ENCODE measurements at regions not wholly inside any gene's neighbourhood (a gene's known extent, or its start where the extent isn't known, plus 50 kb on each side); places are given as distances from the start of the nearest gene placed in this dataset.

DNA sequence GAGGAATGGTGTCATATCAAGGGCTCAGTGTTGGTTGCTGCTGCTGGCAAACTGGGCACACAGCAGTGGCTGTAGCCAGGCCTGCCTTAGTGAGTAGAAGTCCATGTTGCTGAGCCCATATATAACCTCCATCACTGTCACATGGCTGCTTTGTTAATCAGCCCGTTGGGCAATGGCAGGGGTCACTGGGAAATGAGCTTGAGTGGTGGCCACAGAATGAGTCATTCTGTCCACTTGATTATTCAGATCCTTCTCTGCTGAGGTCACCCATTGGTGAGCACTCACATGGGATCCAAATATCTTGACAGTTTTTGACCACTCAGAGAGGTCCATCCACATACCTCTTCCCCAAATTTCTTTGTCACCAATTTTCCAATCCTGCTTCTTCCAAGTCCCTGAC lies 898.9 kb upstream of the EYS start:
- ChIA-PET CTCF (no interaction called here), POLR2A (no interaction called here)
- TF ChIP-seq FOXK2 (IDR thresholded peaks at IDR 0.05): no peak
- TF ChIP-seq ELF4 (IDR thresholded peaks at IDR 0.05): no peak
- no peak for TF ChIP-seq LEF1 (IDR thresholded peaks at IDR 0.05; ENCODE audit: borderline replicate concordance)
- TF ChIP-seq L3MBTL2 (conservative IDR thresholded peaks at IDR 0.05): no peak
- no peak for TF ChIP-seq FOXM1 (IDR thresholded peaks at IDR 0.05; ENCODE audit: borderline replicate concordance)
- TF ChIP-seq BHLHE40 (IDR thresholded peaks at IDR 0.05; ENCODE audit: borderline replicate concordance): no peak
- no peak for DNase-seq (ENCODE audit: extremely low spot score)

DNA sequence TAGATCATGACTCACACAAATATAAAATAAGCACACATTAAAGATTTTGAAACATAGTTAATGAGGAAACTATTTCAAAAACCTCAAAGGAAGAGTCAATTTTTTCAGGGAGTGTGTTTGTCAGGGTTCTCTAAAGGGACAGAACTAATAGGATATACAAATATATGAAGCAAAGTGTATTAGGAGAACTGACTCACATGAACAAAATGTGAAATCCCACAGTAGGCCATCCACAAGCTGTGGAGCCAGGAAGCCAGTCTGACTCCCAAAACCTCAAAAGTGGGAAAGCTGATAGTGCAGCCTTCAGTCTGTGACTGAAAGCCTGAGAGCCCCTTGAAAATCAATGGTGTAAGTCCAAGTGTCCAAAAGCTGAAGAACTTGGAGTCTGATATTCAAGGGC lies 898.0 kb upstream of the EYS start:
- no peak for DNase-seq (ENCODE audit: extremely low spot score)
- ChIA-PET POLR2A (no interaction called here), CTCF (no interaction called here)
- no peak for TF ChIP-seq NFRKB (IDR thresholded peaks at IDR 0.05)
- TF ChIP-seq SP1 (IDR thresholded peaks at IDR 0.05): no peak
- no peak for TF ChIP-seq HDGF (IDR thresholded peaks at IDR 0.05; ENCODE audit: borderline replicate concordance)
- no peak for TF ChIP-seq ZNF384 (IDR thresholded peaks at IDR 0.05)
- TF ChIP-seq PKNOX1 (IDR thresholded peaks at IDR 0.05): no peak

- POLR2A ChIA-PET: no interaction called here
Measured at GRCh38 chr6:66599541-66599940, 892.5 kb upstream of the EYS start.

GRCh38 chr6:66578362-66578761 lies 871.3 kb upstream of the EYS start:
- ChIA-PET POLR2A (no interaction called here), CTCF (no interaction called here)
- TF ChIP-seq FOXM1 (IDR thresholded peaks at IDR 0.05; ENCODE audit: borderline replicate concordance) (no peak), SUZ12 (IDR thresholded peaks at IDR 0.05) (no peak), PKNOX1 (IDR thresholded peaks at IDR 0.05) (no peak), FOXK2 (IDR thresholded peaks at IDR 0.05) (no peak), ZNF384 (IDR thresholded peaks at IDR 0.05) (no peak), NFRKB (IDR thresholded peaks at IDR 0.05) (no peak), CTBP1 (IDR thresholded peaks at IDR 0.05; ENCODE audit: borderline replicate concordance) (no peak), ARNT (IDR thresholded peaks at IDR 0.05) (no peak), L3MBTL2 (conservative IDR thresholded peaks at IDR 0.05) (no peak), LEF1 (IDR thresholded peaks at IDR 0.05; ENCODE audit: borderline replicate concordance) (no peak)
- DNase-seq (ENCODE audit: extremely low spot score): no peak

More at GRCh38 chr6:66599541-66599940, 892.5 kb upstream of the EYS start:
- no peak for TF ChIP-seq LEF1 (IDR thresholded peaks at IDR 0.05; ENCODE audit: borderline replicate concordance)
- no peak for TF ChIP-seq SP1 (IDR thresholded peaks at IDR 0.05)
- no peak for TF ChIP-seq FOXM1 (IDR thresholded peaks at IDR 0.05; ENCODE audit: borderline replicate concordance)
- no peak for TF ChIP-seq ZNF384 (IDR thresholded peaks at IDR 0.05)
- TF ChIP-seq CTBP1 (IDR thresholded peaks at IDR 0.05; ENCODE audit: borderline replicate concordance): no peak
- TF ChIP-seq BHLHE40 (IDR thresholded peaks at IDR 0.05; ENCODE audit: borderline replicate concordance): no peak
- no peak for TF ChIP-seq TARDBP (IDR thresholded peaks at IDR 0.05)
- no peak for TF ChIP-seq FOXK2 (IDR thresholded peaks at IDR 0.05)
- no peak for TF ChIP-seq FOXA1 (IDR thresholded peaks at IDR 0.05)
- no peak for TF ChIP-seq ELF4 (IDR thresholded peaks at IDR 0.05)
- no peak for TF ChIP-seq NFRKB (IDR thresholded peaks at IDR 0.05)
- TF ChIP-seq PKNOX1 (IDR thresholded peaks at IDR 0.05): no peak
- no peak for TF ChIP-seq L3MBTL2 (conservative IDR thresholded peaks at IDR 0.05)
- TF ChIP-seq ARNT (IDR thresholded peaks at IDR 0.05): no peak
- no peak for TF ChIP-seq HDGF (IDR thresholded peaks at IDR 0.05; ENCODE audit: borderline replicate concordance)
- no peak for TF ChIP-seq SUZ12 (IDR thresholded peaks at IDR 0.05)
- DNase-seq (ENCODE audit: extremely low spot score): no peak
- CTCF ChIA-PET: no interaction called here

DNA sequence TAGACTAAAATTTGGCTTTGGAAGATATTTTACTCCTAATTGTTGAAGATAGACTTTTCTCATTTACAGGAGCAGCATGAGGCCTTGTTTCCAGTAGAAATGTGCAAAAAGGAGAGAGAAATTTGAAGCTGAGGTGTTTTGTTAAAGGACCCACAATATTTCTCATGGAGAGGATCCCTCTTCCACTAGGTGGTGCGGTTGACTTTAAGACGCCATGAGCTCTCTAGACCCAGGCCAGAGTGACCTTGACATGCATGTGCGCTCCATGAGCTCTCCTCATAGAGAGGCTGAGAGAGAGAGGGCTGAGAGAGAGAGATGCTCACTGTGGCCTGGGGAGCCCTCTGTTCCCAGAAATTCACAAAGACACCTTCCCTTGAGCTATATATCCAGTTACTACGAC lies 861.2 kb upstream of the EYS start:
- peak; percentile 6 for DNase-seq (ENCODE audit: extremely low spot score)
- ChIA-PET POLR2A (no interaction called here), CTCF (interaction anchor here (1.1 kb wide), 1 partner anchor 11 kb away, joined by 4 read pairs; no protein-coding TSS in a partner anchor)
- TF ChIP-seq FOXA1 (IDR thresholded peaks at IDR 0.05) (no peak), SP1 (IDR thresholded peaks at IDR 0.05) (no peak)

DNA sequence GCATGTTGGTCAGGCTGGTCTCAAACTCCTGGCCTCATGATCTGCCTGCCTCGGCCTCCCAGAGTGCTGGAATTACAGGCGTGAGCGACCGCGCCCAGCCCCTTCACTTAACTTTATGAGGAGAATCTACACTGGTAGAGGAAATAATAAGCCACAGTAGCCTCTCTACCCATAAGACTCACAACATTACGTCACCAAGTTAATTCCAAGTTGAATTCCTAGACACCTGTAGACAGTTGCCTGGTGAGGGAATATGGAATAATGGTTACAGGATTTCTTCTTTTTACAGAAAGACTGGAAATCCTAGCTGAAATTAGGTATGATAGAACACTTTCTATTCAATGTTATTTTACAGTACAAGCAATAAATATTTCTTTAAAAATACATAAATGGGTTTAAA lies 854.5 kb upstream of the EYS start:
- TF ChIP-seq BHLHE40 (IDR thresholded peaks at IDR 0.05; ENCODE audit: borderline replicate concordance): no peak
- TF ChIP-seq L3MBTL2 (conservative IDR thresholded peaks at IDR 0.05): no peak
- no peak for TF ChIP-seq LEF1 (IDR thresholded peaks at IDR 0.05; ENCODE audit: borderline replicate concordance)
- no peak for TF ChIP-seq ZNF384 (IDR thresholded peaks at IDR 0.05)
- no peak for TF ChIP-seq ARNT (IDR thresholded peaks at IDR 0.05)
- no peak for TF ChIP-seq TARDBP (IDR thresholded peaks at IDR 0.05)
- no peak for TF ChIP-seq ELF4 (IDR thresholded peaks at IDR 0.05)
- TF ChIP-seq FOXM1 (IDR thresholded peaks at IDR 0.05; ENCODE audit: borderline replicate concordance): no peak
- TF ChIP-seq CTBP1 (IDR thresholded peaks at IDR 0.05; ENCODE audit: borderline replicate concordance): no peak
- CTCF ChIA-PET: no interaction called here
- POLR2A ChIA-PET: no interaction called here

GRCh38 chr6:66558189-66558588 lies 851.2 kb upstream of the EYS start:
- CTCF ChIA-PET: interaction anchor here (1.7 kb wide), 1 partner anchor 10 kb away, joined by 4 read pairs; no protein-coding TSS in a partner anchor
- POLR2A ChIA-PET: no interaction called here
- TF ChIP-seq LEF1 (IDR thresholded peaks at IDR 0.05; ENCODE audit: borderline replicate concordance): no peak
- no peak for TF ChIP-seq HDGF (IDR thresholded peaks at IDR 0.05; ENCODE audit: borderline replicate concordance)
- TF ChIP-seq FOXA1 (IDR thresholded peaks at IDR 0.05): no peak
- no peak for TF ChIP-seq L3MBTL2 (conservative IDR thresholded peaks at IDR 0.05)
- TF ChIP-seq ZNF384 (IDR thresholded peaks at IDR 0.05): no peak
- TF ChIP-seq SUZ12 (IDR thresholded peaks at IDR 0.05): no peak
- no peak for TF ChIP-seq CTBP1 (IDR thresholded peaks at IDR 0.05; ENCODE audit: borderline replicate concordance)
- TF ChIP-seq SP1 (IDR thresholded peaks at IDR 0.05): no peak
- TF ChIP-seq NFRKB (IDR thresholded peaks at IDR 0.05): no peak
- TF ChIP-seq TARDBP (IDR thresholded peaks at IDR 0.05): no peak
- TF ChIP-seq ARNT (IDR thresholded peaks at IDR 0.05): no peak
- no peak for TF ChIP-seq ELF4 (IDR thresholded peaks at IDR 0.05)
- no peak for TF ChIP-seq PKNOX1 (IDR thresholded peaks at IDR 0.05)
- TF ChIP-seq FOXK2 (IDR thresholded peaks at IDR 0.05): no peak
- peak; percentile 6 for DNase-seq (ENCODE audit: extremely low spot score)

More for the DNA sequence above, 854.5 kb upstream of the EYS start:
- no peak for DNase-seq (ENCODE audit: extremely low spot score)
